Endothelial cell of umbilical vein (primary cell): ENCODE measurements at regions not wholly inside any gene's neighbourhood (a gene's known extent, or its start where the extent isn't known, plus 50 kb on each side); places are given as distances from the start of the nearest gene placed in this dataset.

ENCODE experiments used
- BruUV-seq: library from RNA; stranded (reverse); fragments of 400-500 nt; replicated peaks from 2 replicates; lab custom pipeline; 2021; lab: Mats Ljungman, UMichigan
- CTCF ChIA-PET: fragments of 300-600, 350-600 bp; sonication (Branson Sonifier 250); formaldehyde crosslinking; loops from one replicate; lab custom pipeline; 2021; ENCODE audit warnings: antibody characterized with exemption, inconsistent platforms; lab: Charles Lee
- POLR2A ChIA-PET: fragments of 300-600, 350-600 bp; sonication (Branson Sonifier 250); formaldehyde crosslinking; loops from one replicate; lab custom pipeline; 2021; ENCODE audit warnings: antibody characterized with exemption, inconsistent platforms; lab: Charles Lee
- DNase-seq: peaks from one replicate; pipeline ENCODE4 v3.0.0-alpha.2; 2011; ENCODE audit warnings: low read depth, low spot score
- FAIRE-seq: peaks from 2 replicates; lab custom pipeline; 2011; peaks lifted over from hg19 to GRCh38; lab: Jason Lieb, UNC
- H2AFZ ChIP-seq: 2 replicates; pipeline ENCODE4 v1.6.0; 2012; ENCODE audit warnings: low read depth, low read length, control low read depth, inconsistent platforms
- H3K27ac ChIP-seq: 2 replicates; pipeline ENCODE4 v1.5.1; 2011; ENCODE audit warnings: low read depth, mild to moderate bottlenecking, control low read depth, low read length, moderate library complexity; ENCODE audit not compliant: insufficient read depth
- H3K27me3 ChIP-seq, 2 experiments: 2 replicates each; pipeline versions ENCODE4 v1.6.0 to v1.6.1; 2011; ENCODE audit warnings: low read length in 2 of 2, mixed read lengths in 1 of 2; ENCODE audit not compliant: control insufficient read depth in 2 of 2, insufficient read depth in 2 of 2
- H3K36me3 ChIP-seq, 2 experiments: 2 replicates in 1 of 2; 3 replicates in 1 of 2; pipeline ENCODE4 v1.5.1; 2011; ENCODE audit warnings: low read length in 2 of 2, mild to moderate bottlenecking in 1 of 2, moderate library complexity in 1 of 2; ENCODE audit not compliant: control insufficient read depth in 2 of 2, insufficient read depth in 2 of 2; ENCODE audit errors: extremely low read depth in 1 of 2
- H3K4me1 ChIP-seq: 3 replicates; pipeline ENCODE4 v1.5.1; 2011; ENCODE audit warnings: mild to moderate bottlenecking, low read length; ENCODE audit not compliant: control insufficient read depth, insufficient read depth; ENCODE audit errors: extremely low read depth
- H3K4me2 ChIP-seq: 2 replicates; pipeline ENCODE4 v1.6.1; 2011; ENCODE audit warnings: low read length, control low read depth, mixed read lengths; ENCODE audit not compliant: insufficient read depth
- H3K4me3 ChIP-seq, 3 experiments: fragments of 200-600 bp in 1 of 3; sonication (generic), shearing (Covaris generic) in 1 of 3; replicated peaks in 1 of 3; 2 replicates each; pipeline ENCODE4 v1.5.1; 2011 to 2016; ENCODE audit warnings: control low read depth in 3 of 3, low read length in 3 of 3, mild to moderate bottlenecking in 2 of 3, inconsistent platforms in 1 of 3, low read depth in 1 of 3, moderate library complexity in 1 of 3; ENCODE audit not compliant: insufficient read depth in 1 of 3
- H3K79me2 ChIP-seq: 2 replicates; pipeline ENCODE4 v1.6.0; 2012; ENCODE audit warnings: low read length, inconsistent platforms; ENCODE audit not compliant: control insufficient read depth, insufficient read depth
- H3K9ac ChIP-seq: replicated peaks from 2 replicates; pipeline ENCODE3; 2011; ENCODE audit warnings: low read length, control low read depth; ENCODE audit not compliant: insufficient read depth; ENCODE audit errors: extremely low read depth
- H3K9me1 ChIP-seq: replicated peaks from 3 replicates; pipeline ENCODE4 v1.6.0; 2011; ENCODE audit warnings: mild to moderate bottlenecking, low read length; ENCODE audit not compliant: control insufficient read depth, insufficient read depth; ENCODE audit errors: extremely low read depth
- H3K9me3 ChIP-seq: replicated peaks from 2 replicates; pipeline ENCODE4 v1.5.1; 2012; ENCODE audit warnings: low read length, inconsistent platforms; ENCODE audit not compliant: control insufficient read depth, insufficient read depth
- H4K20me1 ChIP-seq: replicated peaks from 2 replicates; pipeline ENCODE3; 2011; ENCODE audit warnings: mild to moderate bottlenecking, low read length; ENCODE audit not compliant: control insufficient read depth, insufficient read depth; ENCODE audit errors: extremely low read depth
- FOS ChIP-seq: IDR thresholded peaks from 2 replicates; pipeline ENCODE4 v1.6.1; 2011; ENCODE audit warnings: mild to moderate bottlenecking, low read length, moderate library complexity, borderline replicate concordance; ENCODE audit not compliant: insufficient read depth
- GATA2 ChIP-seq: IDR thresholded peaks from 2 replicates; pipeline ENCODE4 v1.7.0; 2011; ENCODE audit warnings: low read depth, mild to moderate bottlenecking, moderate library complexity, mixed read lengths, low read length; ENCODE audit not compliant: insufficient read length, insufficient read depth
- JUN ChIP-seq: IDR thresholded peaks from 2 replicates; pipeline ENCODE4 v1.6.1; 2011; ENCODE audit warnings: borderline replicate concordance, low read depth; ENCODE audit not compliant: insufficient read length, insufficient read depth
- MYC ChIP-seq: IDR thresholded peaks from one replicate; pipeline ENCODE4 v1.6.1; 2011; ENCODE audit warnings: mild to moderate bottlenecking, low read depth, low read length
- POLR2AphosphoS5 ChIP-seq: IDR thresholded peaks from 2 replicates; pipeline ENCODE4 v1.6.1; 2012; ENCODE audit warnings: low read depth, mild to moderate bottlenecking, control low read depth, low read length, moderate library complexity; ENCODE audit not compliant: insufficient read depth
- dilution Hi-C: fragments of 300-500 bp; cut with MboI; formaldehyde crosslinking; loops from one replicate; pipeline ENCODE4 v1.15.0; 2019; ENCODE audit warnings: low sequenced_read_pairs; ENCODE audit not compliant: extremely low pct_ligation_motif_present
- intact Hi-C: fragments of 100-400 bp; cut with micrococcal nuclease; formaldehyde crosslinking; loops from one replicate; pipeline ENCODE4 v1.10.0; 2022
- TF ChIP-seq, protein P1 (sequence below): IDR thresholded peaks from 2 replicates; pipeline ENCODE4 v1.6.1; 2011; ENCODE audit not compliant: insufficient read depth, insufficient read length
- TF ChIP-seq, protein P2 (sequence below), 2 donors: IDR thresholded peaks; 1 replicate in 1 of 2; 2 replicates in 1 of 2; pipeline ENCODE4 v1.5.1; 2011; ENCODE audit warnings: low read length in 2 of 2, mild to moderate bottlenecking in 2 of 2, moderate library complexity in 2 of 2, control low read depth in 1 of 2, inconsistent platforms in 1 of 2, low read depth in 1 of 2; ENCODE audit not compliant: insufficient read depth in 1 of 2; ENCODE audit errors: extremely low read depth in 1 of 2

DNA sequence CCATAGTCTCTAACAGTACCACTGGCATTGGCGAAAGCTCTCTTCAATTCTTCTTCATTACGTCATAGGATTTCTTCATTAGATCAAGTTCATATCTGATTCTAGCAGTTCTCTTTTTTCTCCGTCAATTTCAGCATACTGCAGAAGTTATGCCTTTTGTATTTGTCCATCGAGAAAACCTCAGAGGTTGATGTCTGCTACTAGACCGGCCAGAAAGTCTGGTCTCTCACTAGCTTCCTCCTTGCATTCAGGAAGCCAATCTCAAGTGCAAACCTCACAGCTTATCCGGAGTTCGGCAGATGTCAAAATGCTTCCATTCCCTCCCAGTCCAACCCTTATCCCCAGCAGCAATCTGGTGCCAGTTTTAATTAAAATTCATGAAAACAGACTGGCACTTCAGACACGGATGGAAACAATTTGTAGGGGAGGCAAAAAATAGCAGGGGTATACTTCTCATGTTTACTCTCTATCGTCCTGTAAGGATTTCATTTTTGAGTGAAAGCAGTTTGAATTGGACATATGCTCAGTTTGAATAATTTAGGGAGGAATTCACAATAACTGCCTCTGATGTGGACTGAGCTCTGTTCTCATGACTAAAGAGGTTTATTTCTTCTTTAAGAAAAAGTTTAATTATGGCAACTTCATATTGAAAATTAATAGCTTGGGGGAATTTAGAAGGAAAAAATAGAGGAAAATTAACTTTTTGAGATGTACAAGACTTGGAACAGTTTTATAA lies 56.4 kb upstream of the TMC1 start:
- Histone ChIP-seq H3K4me1 (peaks cover 35% of the 10 kb centered on the region), H3K79me2 (no peaks in the 10 kb centered on the region), H3K27me3 (no peaks in the 10 kb centered on the region), H3K27ac (peak overlapping the region; percentile 82), H3K9me3 (no peaks in the 10 kb centered on the region), H3K36me3 (no peaks in the 10 kb centered on the region), H4K20me1 (no peaks in the 10 kb centered on the region), H3K4me3 (peak overlapping the region in 1 of 3 experiments; percentile 38), H2AFZ (peak overlapping the region; percentile 58), H3K9ac (peak overlapping the region; percentile 81), H3K4me2 (peak overlapping the region; percentile 89), H3K9me1 (no peaks in the 10 kb centered on the region)
- ChIA-PET POLR2A (interaction anchor here (0.5 to 2.6 kb wide), 2 partner anchors 22 to 100 kb away, joined by 3 to 12 read pairs; partner anchors contain the start of gene ZFAND5), CTCF (interaction anchor here (0.6 to 3.0 kb wide), 11 partner anchors 10 to 193 kb away, joined by 3 to 20 read pairs (median 4); partner anchors contain the start of gene ZFAND5)
- dilution Hi-C loops (no loop called here), intact Hi-C loops (loop anchor here (1.0 kb wide), 5 partner anchors 9 to 100 kb away; partner anchors contain the start of gene ZFAND5)
- no TSS peak for BruUV-seq
- TF ChIP-seq JUN, result peak; percentile 6
- TF ChIP-seq, protein P1, sequence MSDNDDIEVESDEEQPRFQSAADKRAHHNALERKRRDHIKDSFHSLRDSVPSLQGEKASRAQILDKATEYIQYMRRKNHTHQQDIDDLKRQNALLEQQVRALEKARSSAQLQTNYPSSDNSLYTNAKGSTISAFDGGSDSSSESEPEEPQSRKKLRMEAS, result no peak
- FAIRE-seq (peak; percentile 89), DNase-seq (peak; percentile 85)

DNA sequence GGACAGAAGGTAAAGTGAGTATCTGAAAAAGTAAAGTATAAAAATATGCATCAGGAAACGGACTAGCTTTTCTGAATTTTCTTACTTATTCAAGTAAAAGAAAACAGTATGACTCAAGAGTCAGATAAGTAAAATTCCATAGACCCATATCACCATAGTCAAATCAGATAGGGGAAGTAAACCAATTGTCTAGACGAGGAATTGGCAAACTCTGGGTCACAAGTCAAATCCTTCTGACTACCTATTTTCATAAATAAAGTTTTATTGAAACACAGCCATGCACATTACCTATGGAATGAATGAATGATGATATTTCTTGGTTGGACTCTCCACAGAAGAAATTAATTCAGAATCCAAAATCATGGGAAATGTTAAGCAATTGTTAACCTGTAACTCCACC lies 59.1 kb upstream of the TMC1 start:
- DNase-seq, result peak; percentile 75
- H3K4me2 ChIP-seq, result peak overlapping the region; percentile 34
- H3K36me3 ChIP-seq, result no peaks in the 10 kb centered on the region
- intact Hi-C loops (no loop called here), dilution Hi-C loops (no loop called here)
- no TSS peak for BruUV-seq
- H3K9ac ChIP-seq, result no peak overlapping the region
- H3K9me3 ChIP-seq, result no peaks in the 10 kb centered on the region
- peak; percentile 68 for FAIRE-seq
- peak overlapping the region; percentile 37 for H3K27ac ChIP-seq
- H3K27me3 ChIP-seq, result no peaks in the 10 kb centered on the region
- CTCF ChIA-PET, result no interaction called here
- H3K79me2 ChIP-seq, result no peaks in the 10 kb centered on the region
- no peak overlapping the region for H2AFZ ChIP-seq
- TF ChIP-seq JUN (peak; percentile 49), MYC (no peak), GATA2 (peak; percentile 88), POLR2AphosphoS5 (no peak), FOS (peak; percentile 74)
- TF ChIP-seq, protein P2, sequence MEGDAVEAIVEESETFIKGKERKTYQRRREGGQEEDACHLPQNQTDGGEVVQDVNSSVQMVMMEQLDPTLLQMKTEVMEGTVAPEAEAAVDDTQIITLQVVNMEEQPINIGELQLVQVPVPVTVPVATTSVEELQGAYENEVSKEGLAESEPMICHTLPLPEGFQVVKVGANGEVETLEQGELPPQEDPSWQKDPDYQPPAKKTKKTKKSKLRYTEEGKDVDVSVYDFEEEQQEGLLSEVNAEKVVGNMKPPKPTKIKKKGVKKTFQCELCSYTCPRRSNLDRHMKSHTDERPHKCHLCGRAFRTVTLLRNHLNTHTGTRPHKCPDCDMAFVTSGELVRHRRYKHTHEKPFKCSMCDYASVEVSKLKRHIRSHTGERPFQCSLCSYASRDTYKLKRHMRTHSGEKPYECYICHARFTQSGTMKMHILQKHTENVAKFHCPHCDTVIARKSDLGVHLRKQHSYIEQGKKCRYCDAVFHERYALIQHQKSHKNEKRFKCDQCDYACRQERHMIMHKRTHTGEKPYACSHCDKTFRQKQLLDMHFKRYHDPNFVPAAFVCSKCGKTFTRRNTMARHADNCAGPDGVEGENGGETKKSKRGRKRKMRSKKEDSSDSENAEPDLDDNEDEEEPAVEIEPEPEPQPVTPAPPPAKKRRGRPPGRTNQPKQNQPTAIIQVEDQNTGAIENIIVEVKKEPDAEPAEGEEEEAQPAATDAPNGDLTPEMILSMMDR (IDR thresholded peaks at IDR 0.05; ENCODE audit: extremely low read depth in 1 of 2, insufficient read depth in 1 of 2, low read depth in 1 of 2, low read length in 2 of 2), result no peak
- no peaks in the 10 kb centered on the region for H4K20me1 ChIP-seq
- POLR2A ChIA-PET, result no interaction called here
- peaks cover 35% of the 10 kb centered on the region for H3K4me1 ChIP-seq
- H3K4me3 ChIP-seq, result no peak overlapping the region
- H3K9me1 ChIP-seq, result no peaks in the 10 kb centered on the region
